Fibroblast of peridontal ligament (primary cell): ENCODE measurements at regions not wholly inside any gene's neighbourhood (a gene's known extent, or its start where the extent isn't known, plus 50 kb on each side); places are given as distances from the start of the nearest gene placed in this dataset.

Experiments used
- DNase-seq: peaks from one replicate; pipeline ENCODE4 v3.0.0-alpha.2; 2010; ENCODE audit errors: extremely low read depth

DNA sequence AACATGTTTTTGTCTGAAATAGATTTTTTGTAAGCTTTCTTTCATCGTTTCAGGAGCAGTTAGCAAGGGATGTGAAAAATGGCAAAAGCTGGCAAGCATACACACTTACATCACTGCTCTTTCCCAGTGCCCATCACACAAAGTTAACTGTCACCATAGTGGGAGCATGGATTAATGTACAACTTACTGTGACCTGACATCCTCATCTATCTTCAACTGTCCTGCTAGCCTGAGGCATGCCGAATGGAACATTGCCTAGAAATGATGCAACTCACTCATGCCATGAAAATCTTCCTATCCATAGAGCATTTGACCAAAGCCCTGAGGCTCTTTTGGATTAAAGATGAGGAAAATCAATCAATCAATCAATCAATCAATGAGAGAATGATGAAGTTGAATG, 491.7 kb upstream of the SLC10A2 start:
- no peak for DNase-seq

DNA sequence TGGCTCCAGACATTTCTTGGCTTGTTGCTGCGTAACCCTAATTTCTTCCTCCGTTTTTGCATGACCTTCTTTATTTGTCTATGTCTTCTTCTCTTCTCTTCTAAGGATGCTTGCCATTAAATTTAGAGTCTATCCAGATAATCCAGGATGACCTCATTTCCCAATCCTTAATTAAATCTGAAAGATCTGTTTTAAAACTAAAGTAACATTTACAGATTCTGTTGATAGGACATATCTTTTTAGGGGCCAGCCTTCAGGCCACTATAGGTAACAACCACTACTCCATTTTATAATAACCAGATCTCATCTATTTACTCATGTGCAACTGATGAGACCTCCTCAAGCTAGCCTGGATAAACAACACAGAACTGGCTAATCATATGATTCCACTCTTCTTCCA, 490.5 kb upstream of the SLC10A2 start:
- no peak for DNase-seq

DNA sequence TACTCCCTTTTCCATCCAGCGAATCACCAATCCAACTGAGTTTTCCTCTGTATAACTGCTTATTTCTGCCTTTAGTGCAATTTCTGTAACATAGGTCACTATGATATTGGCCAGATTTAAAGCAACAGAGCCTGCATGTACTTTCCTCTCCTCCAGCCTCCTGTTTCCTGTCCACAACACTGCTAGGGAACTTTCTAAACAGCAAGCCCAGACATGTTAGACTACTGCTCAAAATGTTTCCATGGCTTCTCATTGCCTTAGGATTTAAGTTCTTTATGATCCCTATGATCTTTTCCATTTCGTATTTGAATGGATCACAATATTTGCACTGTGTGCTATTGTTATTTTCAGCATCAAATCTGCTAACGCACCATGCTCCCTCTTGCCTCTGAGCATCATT, 481.7 kb upstream of the SLC10A2 start:
- no peak for DNase-seq

DNA sequence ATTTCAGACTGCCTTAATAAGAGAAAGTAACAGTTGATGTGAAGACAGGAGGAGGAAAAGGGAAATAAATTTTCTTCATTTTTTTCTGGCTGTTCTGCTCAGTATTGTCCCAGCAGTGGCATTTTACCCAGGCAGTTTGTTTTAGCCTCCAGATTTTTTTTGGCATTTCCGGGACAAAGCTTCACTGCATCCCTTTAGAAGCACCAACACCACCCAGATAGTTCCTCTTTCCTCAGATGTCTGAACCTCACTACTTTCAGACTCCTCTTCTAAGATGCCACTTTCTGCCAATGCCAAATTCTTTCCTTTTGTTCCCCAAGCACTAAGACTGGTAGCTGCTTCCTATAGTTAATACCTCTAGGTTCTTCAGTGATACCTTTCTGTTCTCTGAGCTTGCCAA, 480.1 kb upstream of the SLC10A2 start:
- no peak for DNase-seq

DNA sequence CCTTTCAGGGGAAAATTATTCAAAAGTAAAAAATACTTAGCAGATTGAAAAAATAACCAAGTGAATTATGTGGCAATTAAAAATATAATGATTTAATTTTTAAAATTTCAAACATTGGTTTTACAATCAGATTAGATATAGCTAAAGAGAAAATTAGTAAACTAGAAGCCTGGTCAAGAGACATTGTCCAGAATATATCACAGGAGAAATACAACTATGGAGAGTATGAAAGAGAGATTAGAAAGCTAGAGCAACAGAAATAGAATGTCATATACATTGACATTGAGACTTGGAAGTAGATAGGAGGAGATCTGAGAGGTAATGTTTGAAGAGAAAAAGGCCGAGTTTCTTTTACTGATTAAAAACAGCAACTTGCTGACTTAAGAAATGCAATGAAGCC, 476.4 kb upstream of the SLC10A2 start:
- no peak for DNase-seq

DNA sequence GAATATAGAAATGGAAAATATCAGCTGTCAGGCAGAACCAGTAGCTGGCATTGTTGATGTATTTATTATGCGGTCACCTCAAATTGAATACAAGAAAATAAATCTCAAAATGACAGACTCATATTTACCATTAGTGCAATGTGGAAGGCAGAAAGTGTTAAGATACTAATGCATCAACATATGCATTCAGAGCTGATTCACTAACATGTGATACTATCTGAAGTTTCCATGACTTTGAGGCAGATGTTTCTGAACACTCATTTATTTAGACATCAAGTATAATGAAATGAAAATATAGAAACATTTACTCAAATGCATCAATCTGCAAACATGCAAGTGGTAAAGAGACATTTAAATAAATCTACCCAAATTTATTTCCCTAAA, 474.2 kb upstream of the SLC10A2 start:
- no peak for DNase-seq

DNA sequence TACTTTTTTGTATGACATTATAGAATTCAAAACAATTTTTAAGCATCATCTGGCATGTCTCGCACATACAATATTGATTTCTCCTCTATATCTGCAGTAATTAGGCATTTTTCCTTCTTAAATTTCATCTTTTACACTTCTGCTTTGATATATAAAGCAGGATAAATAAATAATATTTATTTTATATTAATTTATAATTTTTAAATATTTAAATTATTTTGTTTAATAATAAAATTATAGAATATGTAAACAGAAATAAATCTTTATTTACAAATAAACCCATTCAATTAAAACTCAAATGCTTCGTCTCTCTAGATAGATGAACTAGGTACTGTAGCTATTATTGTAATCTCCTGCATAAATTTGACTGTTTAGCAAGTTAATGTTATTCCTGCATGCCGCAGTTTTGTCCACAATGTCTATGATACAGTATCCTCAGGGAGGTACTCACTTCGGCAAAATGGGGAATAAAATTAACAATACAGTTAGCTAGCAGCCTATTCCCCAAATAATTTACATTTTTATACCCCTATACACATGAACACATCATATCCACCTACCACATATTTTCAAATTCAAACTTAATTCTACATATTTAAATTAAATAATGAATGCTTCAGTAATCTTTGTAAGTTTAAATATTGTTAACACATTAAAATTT, 473.6 kb upstream of the SLC10A2 start:
- DNase-seq, result no peak

DNA sequence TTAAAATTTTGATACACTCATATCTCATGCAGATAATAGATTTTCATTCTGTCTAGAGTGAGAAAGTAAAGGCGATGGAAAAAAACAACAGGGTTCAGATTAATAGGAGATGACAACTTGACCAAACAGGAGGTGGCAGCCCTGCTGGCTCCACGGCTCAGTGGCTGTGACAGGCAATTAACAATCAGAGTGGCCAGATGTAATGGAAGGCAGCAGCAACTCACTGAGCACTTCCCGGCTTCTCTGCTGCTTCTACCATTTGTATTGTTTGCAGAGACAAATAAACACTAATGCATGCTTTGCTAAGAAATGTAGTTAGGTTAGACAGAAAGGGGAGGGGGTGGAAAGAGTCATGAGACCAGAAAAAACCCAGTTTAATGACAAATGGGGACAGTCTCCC, 473.0 kb upstream of the SLC10A2 start:
- no peak for DNase-seq

DNA sequence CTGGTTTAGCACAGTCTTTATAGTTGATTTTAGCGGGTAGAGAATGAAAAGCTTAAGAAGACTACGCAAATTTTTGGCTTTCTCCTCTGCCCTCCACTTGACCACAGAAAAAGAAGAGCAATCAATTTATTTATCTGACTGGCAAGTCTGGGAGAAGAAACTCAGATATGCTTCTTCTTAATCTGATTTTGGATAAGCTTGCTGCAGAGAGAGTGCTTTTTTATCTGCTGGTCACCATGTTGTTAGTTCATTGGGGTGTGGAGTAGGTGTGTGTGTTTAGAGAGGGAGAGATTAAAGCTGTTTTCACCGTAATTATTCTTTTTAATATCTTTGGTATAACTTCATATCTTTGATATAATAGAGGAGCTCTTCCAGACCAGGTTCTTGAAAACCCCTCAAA, 471.4 kb upstream of the SLC10A2 start:
- DNase-seq, result no peak

DNA sequence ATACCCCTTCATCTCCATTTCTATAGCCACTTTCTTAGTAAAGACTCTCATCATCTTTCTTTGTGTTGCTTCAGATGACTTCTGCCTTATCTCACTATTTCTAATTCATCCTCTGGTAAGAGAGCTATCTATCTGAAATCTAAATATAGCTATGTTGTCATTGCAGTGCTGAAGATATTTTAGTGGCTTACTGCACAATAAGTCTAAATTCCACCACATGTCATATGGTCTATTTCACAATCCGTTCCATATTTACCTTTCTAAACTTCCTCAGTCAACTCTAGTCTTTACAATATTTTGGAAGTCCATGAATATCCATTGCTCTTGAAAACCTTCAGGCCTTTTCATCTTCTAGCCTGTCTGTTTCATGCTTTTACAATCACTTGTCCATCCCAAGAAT, 465.1 kb upstream of the SLC10A2 start:
- DNase-seq, result no peak

DNA sequence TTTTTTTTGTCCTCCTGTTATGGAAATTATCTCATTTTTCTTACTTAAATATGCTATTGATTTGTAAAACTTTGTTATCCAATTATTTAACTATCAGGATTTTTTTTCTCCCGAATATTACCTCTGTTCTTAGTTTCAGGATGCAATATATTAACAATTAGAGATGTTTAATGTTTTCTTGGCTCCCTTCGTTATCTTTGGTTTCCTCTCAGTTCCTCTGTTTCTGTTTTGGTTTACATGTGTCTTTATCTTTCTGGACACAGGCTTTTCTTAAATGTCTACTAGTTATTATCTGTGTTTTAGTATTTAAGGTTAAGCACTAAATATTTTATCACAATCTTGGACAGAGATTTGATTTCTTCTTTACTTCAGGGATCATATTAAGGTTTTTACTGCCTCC, 462.2 kb upstream of the SLC10A2 start:
- DNase-seq, result no peak

DNA sequence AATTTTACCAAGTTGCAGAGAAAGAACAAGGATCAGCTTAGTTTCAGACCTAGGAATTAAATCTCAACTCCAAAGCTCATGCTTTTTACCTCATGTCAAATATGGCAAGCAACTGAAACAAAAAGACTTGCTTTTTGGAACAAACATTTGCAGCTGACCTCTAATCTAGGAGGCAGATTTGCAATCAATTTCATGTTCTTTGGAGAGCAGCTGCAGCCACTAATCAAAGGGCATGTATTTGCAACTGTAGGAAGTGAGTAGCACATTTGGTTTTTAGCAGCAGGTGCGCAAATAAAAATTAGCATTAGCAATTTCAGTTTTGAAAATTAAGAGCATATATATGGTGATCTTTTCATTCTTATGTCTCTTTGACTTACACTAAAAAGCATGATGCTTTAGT, 459.3 kb upstream of the SLC10A2 start:
- no peak for DNase-seq

DNA sequence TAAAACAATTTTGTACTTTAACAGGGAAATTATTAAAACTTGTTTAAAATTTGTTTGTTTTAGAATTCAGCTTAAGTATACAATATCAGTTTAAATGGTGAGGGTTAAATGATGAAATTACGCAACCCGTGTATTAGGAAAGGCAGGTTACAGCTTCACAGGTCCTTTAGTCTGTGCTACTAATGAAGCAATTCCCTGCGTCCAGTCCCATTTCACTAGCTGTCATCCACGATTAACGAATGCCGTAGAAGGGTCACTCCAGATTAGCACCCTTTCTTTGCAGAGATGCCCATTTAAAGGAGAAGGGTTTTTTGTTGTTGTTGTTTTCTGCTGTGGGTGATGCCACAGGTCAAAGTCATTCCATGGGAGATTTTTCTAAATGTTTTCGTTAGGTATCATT, 457.6 kb upstream of the SLC10A2 start:
- no peak for DNase-seq

DNA sequence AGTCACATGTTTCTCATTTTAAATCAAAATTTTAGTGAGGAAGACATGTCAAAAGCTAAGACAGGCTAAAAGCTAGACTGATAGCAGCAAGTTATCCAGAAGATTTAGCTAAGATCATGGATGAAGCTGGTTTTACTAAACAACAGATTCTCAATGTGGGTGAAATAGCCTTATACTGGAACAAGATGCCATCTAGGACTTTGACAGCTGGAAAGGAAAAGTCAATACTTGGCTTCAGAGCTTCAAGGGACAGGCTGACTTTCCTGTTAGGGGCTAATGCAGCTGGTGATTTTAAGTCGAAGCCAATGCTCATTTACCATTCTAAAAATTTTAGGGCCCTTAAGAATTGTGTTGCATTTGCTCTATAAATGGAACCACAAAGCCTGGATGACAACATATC, 455.3 kb upstream of the SLC10A2 start:
- no peak for DNase-seq

DNA sequence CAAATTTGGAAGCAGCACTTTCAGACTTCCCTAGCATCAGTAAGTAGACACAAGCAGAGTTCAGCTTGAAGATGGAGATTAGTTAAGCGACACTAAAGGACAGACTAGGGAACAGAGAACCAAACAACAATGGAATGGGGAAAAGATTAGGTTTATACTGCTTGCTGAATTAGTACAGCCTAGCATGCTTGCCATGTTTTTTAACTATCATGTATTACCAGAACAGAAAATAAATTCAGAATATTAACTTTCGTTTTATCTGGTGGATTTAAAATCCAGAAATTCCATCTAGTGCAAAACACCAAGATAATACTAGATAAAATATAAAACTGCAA, 451.5 kb upstream of the SLC10A2 start:
- no peak for DNase-seq

DNA sequence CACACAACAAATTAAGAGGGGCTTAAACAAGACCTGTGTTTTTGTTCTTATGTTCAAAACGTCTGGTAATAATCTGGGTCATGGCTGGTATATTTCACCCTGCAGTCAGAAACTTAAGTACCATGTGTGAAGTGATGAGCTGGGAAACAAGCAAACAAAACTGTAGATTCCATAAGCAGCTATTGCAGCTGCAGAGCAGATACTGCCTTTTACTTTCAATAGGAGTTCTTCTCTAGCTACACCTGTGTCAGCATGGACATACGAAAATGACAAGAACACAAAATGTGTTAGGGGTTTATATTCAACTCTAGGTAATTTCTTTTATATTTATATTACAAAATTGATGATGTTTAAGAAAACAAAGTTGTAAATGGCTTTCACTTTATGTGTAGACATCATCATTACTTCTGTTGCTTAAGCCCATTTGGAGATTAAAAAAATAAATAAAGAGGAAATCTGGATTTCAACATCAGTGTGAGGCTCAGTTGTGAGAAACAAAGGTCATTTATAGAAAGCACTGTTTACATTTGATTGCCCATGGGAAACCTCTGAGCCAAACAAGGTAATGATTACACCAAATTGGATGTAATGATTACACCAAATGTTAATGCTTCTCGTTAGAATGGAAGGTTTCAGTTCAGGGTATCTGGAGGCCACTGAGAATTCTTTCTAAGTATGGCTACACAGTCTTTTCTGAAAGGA, 451.0 kb upstream of the SLC10A2 start:
- no peak for DNase-seq

DNA sequence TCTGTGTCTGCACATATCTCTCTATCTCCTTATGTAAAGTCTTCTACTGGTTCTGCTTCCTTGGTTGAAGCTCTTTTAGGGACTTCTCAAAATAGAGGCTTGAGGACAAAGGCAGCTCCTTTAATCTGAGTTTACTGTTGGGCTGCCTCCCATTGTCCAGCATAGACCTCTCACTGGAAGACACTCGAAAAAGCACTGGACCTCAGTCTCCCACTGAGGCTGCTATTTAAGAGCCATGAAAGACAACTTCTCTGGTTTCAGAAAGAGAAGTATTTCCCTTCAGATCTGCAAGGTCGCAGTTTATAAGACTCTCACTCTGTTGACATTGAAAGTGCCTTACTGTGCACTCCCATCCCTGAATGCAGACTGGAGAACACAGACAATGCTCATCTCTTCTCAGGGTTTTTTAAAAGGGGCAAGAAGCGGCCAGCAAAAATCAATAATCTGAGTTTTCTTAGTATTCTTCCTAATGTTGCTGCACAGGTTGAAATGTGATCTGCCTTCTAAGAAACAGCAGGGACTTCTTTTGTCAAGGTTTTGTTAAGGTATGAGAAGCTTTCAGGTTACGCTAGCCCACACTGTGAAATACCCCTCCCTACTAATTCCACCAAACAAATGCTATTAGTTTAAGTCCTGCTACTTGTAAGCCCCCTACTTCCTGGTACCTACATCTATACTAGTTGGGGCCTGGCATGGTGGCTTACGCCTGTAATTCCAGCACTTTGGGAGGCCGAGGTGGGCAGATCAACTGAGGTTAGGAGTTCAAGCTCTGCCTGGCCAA, 450.0 kb upstream of the SLC10A2 start:
- no peak for DNase-seq

DNA sequence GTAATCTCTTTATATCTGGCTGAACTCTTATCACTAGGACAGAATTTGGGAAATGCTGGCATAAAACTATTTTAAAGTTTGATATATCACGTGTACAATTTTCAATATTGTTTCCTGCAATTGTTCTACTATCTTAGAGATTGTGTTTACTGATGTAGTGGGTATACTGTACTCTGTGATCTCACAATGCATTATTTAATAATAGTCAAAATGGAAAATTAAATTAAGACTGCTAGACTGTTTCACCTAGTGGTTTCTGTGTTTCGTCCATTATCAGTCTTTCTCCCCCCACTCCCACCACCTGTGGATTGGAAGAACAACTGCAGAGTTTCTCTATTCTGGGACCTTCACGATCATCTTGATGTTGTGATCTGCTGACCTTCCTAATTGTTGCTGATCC, 449.2 kb upstream of the SLC10A2 start:
- no peak for DNase-seq

DNA sequence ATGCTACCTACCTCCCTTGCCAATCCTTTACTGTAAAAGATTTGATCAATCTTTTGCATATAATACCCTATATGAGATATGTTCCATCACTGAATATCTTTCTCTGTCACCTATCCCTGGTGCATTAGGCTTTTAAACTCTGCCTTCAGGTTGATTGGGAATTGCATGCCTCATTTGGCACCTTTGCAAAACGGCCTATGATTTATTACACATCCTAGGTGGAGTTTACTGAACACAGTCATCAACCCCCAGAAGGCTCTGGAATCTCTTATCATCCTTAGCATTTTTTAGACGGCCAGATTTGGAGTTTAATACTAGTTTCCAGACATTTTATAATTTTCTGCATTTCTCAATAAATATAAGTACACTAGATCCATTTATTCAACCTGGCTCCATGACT, 448.4 kb upstream of the SLC10A2 start:
- DNase-seq, result no peak

DNA sequence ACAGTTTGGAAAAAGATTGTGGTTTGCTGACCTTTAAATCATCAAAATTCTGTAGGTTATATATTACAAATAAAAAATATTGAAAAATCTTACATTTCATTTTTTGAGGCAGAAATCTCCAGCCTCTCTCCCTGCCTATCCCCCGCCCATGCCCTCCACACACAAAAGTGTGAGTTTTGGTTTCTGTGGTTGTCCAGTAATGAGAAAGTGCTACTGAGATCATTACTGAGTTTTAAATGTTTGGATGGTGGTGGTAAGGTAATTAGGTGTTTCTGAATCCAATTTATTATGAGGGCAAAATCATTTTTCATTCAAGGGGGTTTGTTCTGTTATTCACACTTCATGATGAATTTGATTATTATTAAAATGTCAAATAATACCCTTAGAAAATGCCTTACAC, 448.0 kb upstream of the SLC10A2 start:
- no peak for DNase-seq

DNA sequence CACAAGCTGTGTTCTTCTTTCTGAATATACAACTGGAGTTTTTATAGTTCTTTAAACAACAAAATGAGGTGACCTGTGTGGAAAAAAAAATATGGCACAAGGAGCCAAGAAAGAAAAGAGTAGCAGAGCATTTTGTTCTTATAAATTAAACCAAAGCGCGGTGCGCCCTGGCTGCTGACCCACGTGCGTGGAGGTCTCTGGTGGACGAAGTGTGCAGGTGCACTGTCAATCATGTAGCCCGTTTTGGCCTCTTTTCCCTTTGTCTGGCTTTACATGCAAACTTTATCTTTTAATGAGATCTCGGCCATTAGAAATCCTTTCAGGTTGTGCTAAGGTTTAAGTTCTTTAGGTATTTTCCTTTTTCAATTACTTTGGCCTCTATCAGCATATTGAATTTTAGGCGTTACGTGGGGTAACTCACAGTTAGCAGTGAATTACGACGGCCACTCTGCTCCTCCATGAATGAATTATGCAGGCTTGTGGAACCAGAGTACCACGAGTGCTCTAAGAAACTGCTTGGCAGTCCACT, 443.9 kb upstream of the SLC10A2 start:
- no peak for DNase-seq

DNA sequence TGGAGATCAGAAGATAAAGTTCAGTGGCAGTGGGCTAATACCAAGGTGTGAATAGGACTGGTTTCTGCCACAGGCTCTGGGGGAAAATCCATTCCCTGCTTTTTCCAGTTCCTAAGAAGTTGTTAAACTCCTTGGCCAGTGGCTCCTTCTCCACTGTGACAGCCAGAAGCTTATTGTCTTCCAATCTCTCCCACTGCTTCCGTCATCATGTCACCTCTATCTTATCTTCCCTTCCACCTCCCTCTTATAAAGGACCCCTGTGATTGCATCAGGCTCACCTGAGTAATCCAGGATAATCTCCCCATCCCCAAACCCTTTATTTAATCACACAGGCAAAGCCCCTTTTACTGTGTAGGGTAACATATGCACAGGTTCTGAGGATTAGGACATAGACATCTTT, 431.2 kb upstream of the SLC10A2 start:
- no peak for DNase-seq

DNA sequence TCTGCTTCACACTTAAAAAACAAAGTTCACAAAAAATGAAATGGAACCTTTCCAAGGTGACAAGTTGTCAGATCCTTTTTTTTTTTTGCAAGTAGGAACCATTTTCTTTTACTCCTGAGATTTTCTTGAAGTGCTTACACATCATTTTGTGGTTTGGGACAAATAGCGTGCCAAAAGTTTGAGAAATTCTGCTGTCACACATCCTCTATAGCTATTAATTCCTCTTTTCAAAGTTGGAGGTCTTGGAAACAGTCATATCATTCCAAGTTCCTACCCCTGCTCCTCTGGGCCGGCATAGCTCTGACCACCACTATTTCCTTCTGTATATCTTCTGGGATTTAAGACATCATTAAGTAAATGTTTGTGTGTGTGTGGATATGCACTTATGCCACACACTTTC, 421.6 kb upstream of the SLC10A2 start:
- DNase-seq, result no peak
